ENCODE measurements at regions not wholly inside any gene's neighbourhood (a gene's known extent, or its start where the extent isn't known, plus 50 kb on each side); places are given as distances from the start of the nearest gene placed in this dataset.

DNA sequence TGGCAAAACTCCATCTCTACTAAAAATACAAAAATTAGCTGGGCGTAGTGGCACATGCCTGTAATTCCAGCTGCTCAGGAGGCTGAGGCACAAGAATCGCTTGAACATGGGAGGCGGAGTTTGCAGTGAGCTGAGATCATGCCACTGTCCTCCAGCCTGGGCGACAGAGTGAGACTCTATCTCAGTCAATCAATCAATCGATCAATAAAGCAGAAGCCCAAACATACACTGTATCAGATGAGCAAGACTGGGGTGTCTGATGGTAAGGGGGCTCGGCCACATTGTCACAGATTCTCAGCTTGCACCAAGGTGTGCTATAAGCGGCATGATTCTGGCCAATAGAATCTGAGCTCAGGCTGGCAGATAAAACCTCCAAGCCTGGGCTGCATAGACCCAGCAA, 261.1 kb downstream of the BUD13 start:
- TF ChIP-seq, protein P1, sequence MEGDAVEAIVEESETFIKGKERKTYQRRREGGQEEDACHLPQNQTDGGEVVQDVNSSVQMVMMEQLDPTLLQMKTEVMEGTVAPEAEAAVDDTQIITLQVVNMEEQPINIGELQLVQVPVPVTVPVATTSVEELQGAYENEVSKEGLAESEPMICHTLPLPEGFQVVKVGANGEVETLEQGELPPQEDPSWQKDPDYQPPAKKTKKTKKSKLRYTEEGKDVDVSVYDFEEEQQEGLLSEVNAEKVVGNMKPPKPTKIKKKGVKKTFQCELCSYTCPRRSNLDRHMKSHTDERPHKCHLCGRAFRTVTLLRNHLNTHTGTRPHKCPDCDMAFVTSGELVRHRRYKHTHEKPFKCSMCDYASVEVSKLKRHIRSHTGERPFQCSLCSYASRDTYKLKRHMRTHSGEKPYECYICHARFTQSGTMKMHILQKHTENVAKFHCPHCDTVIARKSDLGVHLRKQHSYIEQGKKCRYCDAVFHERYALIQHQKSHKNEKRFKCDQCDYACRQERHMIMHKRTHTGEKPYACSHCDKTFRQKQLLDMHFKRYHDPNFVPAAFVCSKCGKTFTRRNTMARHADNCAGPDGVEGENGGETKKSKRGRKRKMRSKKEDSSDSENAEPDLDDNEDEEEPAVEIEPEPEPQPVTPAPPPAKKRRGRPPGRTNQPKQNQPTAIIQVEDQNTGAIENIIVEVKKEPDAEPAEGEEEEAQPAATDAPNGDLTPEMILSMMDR (IDR thresholded peaks at IDR 0.05), result no peak
- TF ChIP-seq POLR2A (IDR thresholded peaks at IDR 0.05), result no peak
